GM12865 (cell line): ENCODE measurements at regions not wholly inside any gene's neighbourhood (a gene's known extent, or its start where the extent isn't known, plus 50 kb on each side); places are given as distances from the start of the nearest gene placed in this dataset.

Source experiments
- DNase-seq: peaks from one replicate; pipeline ENCODE4 v3.0.0; 2010; ENCODE audit warnings: low read depth
- H3K4me3 ChIP-seq: 2 replicates; pipeline ENCODE4 v1.5.1; 2011; ENCODE audit warnings: mild to moderate bottlenecking, low read depth, low read length, control low read depth
- CTCF ChIP-seq: IDR thresholded peaks from 2 replicates; pipeline ENCODE4 v1.5.1; 2011; ENCODE audit warnings: low read length, control low read depth, low read depth, inconsistent platforms; ENCODE audit not compliant: insufficient read depth; ENCODE audit errors: missing control alignments

- no peak overlapping the region for H3K4me3 ChIP-seq
- peak; percentile 73 for TF ChIP-seq CTCF
- peak; percentile 55 for DNase-seq
Observed at GRCh38 chr2:176652300-176653182, 383.3 kb downstream of the MTX2 start.

- peak; percentile 78 for DNase-seq
- peak; percentile 69 for TF ChIP-seq CTCF
- no peak overlapping the region for H3K4me3 ChIP-seq
Observed at GRCh38 chr2:176653479-176654443, 384.5 kb downstream of the MTX2 start.

GRCh38 chr2:176656038-176656775 lies 387.0 kb downstream of the MTX2 start:
- no peak for TF ChIP-seq CTCF
- no peak for DNase-seq
- H3K4me3 ChIP-seq, result no peak overlapping the region

GRCh38 chr2:176656776-176657140 lies 387.5 kb downstream of the MTX2 start:
- no peak for DNase-seq
- no peak for TF ChIP-seq CTCF
- H3K4me3 ChIP-seq, result no peak overlapping the region

- H3K4me3 ChIP-seq, result no peak overlapping the region
- no peak for DNase-seq
- TF ChIP-seq CTCF, result no peak
Observed at GRCh38 chr2:176657393-176657792, 388.2 kb downstream of the MTX2 start.

GRCh38 chr2:176658708-176659107 lies 389.5 kb downstream of the MTX2 start:
- TF ChIP-seq CTCF, result no peak
- no peak overlapping the region for H3K4me3 ChIP-seq
- DNase-seq, result no peak
